Glutamatergic neuron (in vitro differentiated cells): ENCODE measurements at regions not wholly inside any gene's neighbourhood (a gene's known extent, or its start where the extent isn't known, plus 50 kb on each side); places are given as distances from the start of the nearest gene placed in this dataset.

ENCODE experiments used
- DNase-seq: peaks from one replicate; pipeline ENCODE4 v3.0.0; 2022
- H3K27ac Mint-ChIP-seq: one replicate; pipeline ENCODE4 v1.8.0; 2020; ENCODE audit warnings: mild to moderate bottlenecking, mixed read lengths, inconsistent platforms; ENCODE audit not compliant: unreplicated experiment
- H3K27me3 Mint-ChIP-seq: one replicate; pipeline ENCODE4 v1.8.0; 2020; ENCODE audit warnings: mild to moderate bottlenecking, moderate library complexity, mixed read lengths, inconsistent platforms; ENCODE audit not compliant: unreplicated experiment
- H3K36me3 Mint-ChIP-seq: one replicate; pipeline ENCODE4 v1.8.0; 2020; ENCODE audit warnings: mild to moderate bottlenecking, mixed read lengths, inconsistent platforms; ENCODE audit not compliant: unreplicated experiment
- H3K4me1 Mint-ChIP-seq: one replicate; pipeline ENCODE4 v1.8.0; 2020; ENCODE audit warnings: mild to moderate bottlenecking, low read depth, mixed read lengths, inconsistent platforms; ENCODE audit not compliant: unreplicated experiment
- H3K4me3 Mint-ChIP-seq: one replicate; pipeline ENCODE4 v1.8.0; 2020; ENCODE audit warnings: mild to moderate bottlenecking, mixed read lengths, inconsistent platforms; ENCODE audit not compliant: unreplicated experiment
- H3K9me3 Mint-ChIP-seq: one replicate; pipeline ENCODE4 v1.8.0; 2020; ENCODE audit warnings: mild to moderate bottlenecking, moderate library complexity, mixed read lengths, inconsistent platforms; ENCODE audit not compliant: unreplicated experiment
- CTCF ChIP-seq: fragments of 200-600 bp; sonication (generic); IDR thresholded peaks from one replicate; pipeline ENCODE4 v1.5.0; 2021; ENCODE audit not compliant: partially characterized antibody, unreplicated experiment

- Mint-ChIP-seq H3K9me3 (no peaks in the 10 kb centered on the region), H3K27ac (no peak overlapping the region), H3K36me3 (no peaks in the 10 kb centered on the region), H3K4me3 (no peak overlapping the region), H3K4me1 (peaks cover 15% of the 10 kb centered on the region), H3K27me3 (peaks cover 2% of the 10 kb centered on the region)
- no peak for TF ChIP-seq CTCF
- DNase-seq = no peak
These were observed 389.9 kb downstream of the SIPA1L2 start for GRCh38 chr1:232239998-232240397.

- peaks cover 2% of the 10 kb centered on the region for H3K27me3 Mint-ChIP-seq
These were observed 390.4 kb downstream of the SIPA1L2 start for GRCh38 chr1:232239522-232239921.

GRCh38 chr1:232238009-232238408 lies 391.9 kb downstream of the SIPA1L2 start:
- peaks cover 2% of the 10 kb centered on the region for H3K9me3 Mint-ChIP-seq
- H3K4me3 Mint-ChIP-seq = no peak overlapping the region
- peaks cover 15% of the 10 kb centered on the region for H3K4me1 Mint-ChIP-seq
- no peak for DNase-seq
- TF ChIP-seq CTCF = no peak
- H3K36me3 Mint-ChIP-seq = no peaks in the 10 kb centered on the region
- no peak overlapping the region for H3K27ac Mint-ChIP-seq
- H3K27me3 Mint-ChIP-seq = peaks cover 2% of the 10 kb centered on the region

More at GRCh38 chr1:232239522-232239921, 390.4 kb downstream of the SIPA1L2 start:
- Mint-ChIP-seq H3K9me3 (no peaks in the 10 kb centered on the region), H3K27ac (no peak overlapping the region), H3K36me3 (no peaks in the 10 kb centered on the region), H3K4me3 (no peak overlapping the region), H3K4me1 (peaks cover 15% of the 10 kb centered on the region)
- TF ChIP-seq CTCF = no peak
- DNase-seq = no peak

GRCh38 chr1:232227306-232227705 lies 402.6 kb downstream of the SIPA1L2 start:
- Mint-ChIP-seq H3K27ac (no peak overlapping the region), H3K4me3 (peak overlapping the region; percentile 55), H3K27me3 (peaks cover 2% of the 10 kb centered on the region), H3K4me1 (peaks cover 25% of the 10 kb centered on the region), H3K36me3 (no peaks in the 10 kb centered on the region), H3K9me3 (peaks cover 7% of the 10 kb centered on the region)
- TF ChIP-seq CTCF = no peak
- no peak for DNase-seq

- DNase-seq = peak; percentile 24
- peak overlapping the region; percentile 43 for H3K4me3 Mint-ChIP-seq
These were observed 403.7 kb downstream of the SIPA1L2 start for GRCh38 chr1:232226197-232226712.

More at GRCh38 chr1:232226197-232226712, 403.7 kb downstream of the SIPA1L2 start:
- Mint-ChIP-seq H3K27ac (peak overlapping the region; percentile 72), H3K27me3 (peaks cover 2% of the 10 kb centered on the region), H3K4me1 (peaks cover 26% of the 10 kb centered on the region), H3K36me3 (no peaks in the 10 kb centered on the region), H3K9me3 (peaks cover 7% of the 10 kb centered on the region)
- TF ChIP-seq CTCF = no peak
